GM23248 (cell line): ENCODE measurements at regions not wholly inside any gene's neighbourhood (a gene's known extent, or its start where the extent isn't known, plus 50 kb on each side); places are given as distances from the start of the nearest gene placed in this dataset.

Experiments
- DNase-seq: peaks from one replicate; pipeline ENCODE4 v3.0.0-alpha.2; 2015
- H2AFZ ChIP-seq: fragments of 200-600 bp; sonication (generic); 2 replicates; pipeline ENCODE4 v1.6.1; 2016; ENCODE audit warnings: antibody characterized with exemption
- H3F3A ChIP-seq: fragments of 200-600 bp; sonication (generic); 2 replicates; pipeline ENCODE4 v1.6.1; 2016; ENCODE audit warnings: mild to moderate bottlenecking, antibody characterized with exemption, mixed run types; ENCODE audit not compliant: insufficient read depth
- H3K27ac ChIP-seq: fragments of 200-600 bp; sonication (generic); 2 replicates; pipeline ENCODE4 v1.5.1; 2016; ENCODE audit warnings: mild to moderate bottlenecking
- H3K27me3 ChIP-seq: fragments of 200-600 bp; sonication (generic); replicated peaks from 2 replicates; pipeline ENCODE4 v1.6.1; 2016; ENCODE audit warnings: mild to moderate bottlenecking; ENCODE audit not compliant: insufficient read depth
- H3K36me3 ChIP-seq: fragments of 200-600 bp; sonication (generic); 2 replicates; pipeline ENCODE4 v1.6.1; 2016; ENCODE audit warnings: low read depth, mild to moderate bottlenecking
- H3K4me1 ChIP-seq: fragments of 200-600 bp; sonication (generic); 2 replicates; pipeline ENCODE4 v1.6.1; 2016; ENCODE audit warnings: mild to moderate bottlenecking; ENCODE audit not compliant: insufficient read depth
- H3K4me2 ChIP-seq: fragments of 200-600 bp; sonication (generic); one replicate; pipeline ENCODE4 v1.6.1; 2016; ENCODE audit warnings: mild to moderate bottlenecking; ENCODE audit not compliant: unreplicated experiment
- H3K4me3 ChIP-seq: fragments of 200-600 bp; sonication (generic); 2 replicates; pipeline ENCODE4 v1.5.1; 2016; ENCODE audit warnings: mild to moderate bottlenecking
- H3K79me2 ChIP-seq: fragments of 200-600 bp; sonication (generic); 2 replicates; pipeline ENCODE4 v1.6.1; 2016; ENCODE audit warnings: mild to moderate bottlenecking; ENCODE audit not compliant: insufficient read depth
- H3K9ac ChIP-seq: fragments of 200-600 bp; sonication (generic); 2 replicates; pipeline ENCODE4 v1.6.1; 2016; ENCODE audit warnings: mild to moderate bottlenecking
- H3K9me2 ChIP-seq: fragments of 200-600 bp; sonication (generic); 2 replicates; pipeline ENCODE4 v1.6.1; 2016; ENCODE audit warnings: mixed run types, mild to moderate bottlenecking, moderate library complexity; ENCODE audit not compliant: insufficient read depth
- H3K9me3 ChIP-seq: fragments of 200-600 bp; sonication (generic); one replicate; pipeline ENCODE4 v1.6.1; 2017; ENCODE audit warnings: low read depth
- H4K20me1 ChIP-seq: fragments of 200-600 bp; sonication (generic); 2 replicates; pipeline ENCODE4 v1.6.0; 2016; ENCODE audit not compliant: insufficient read depth
- EZH2 ChIP-seq: fragments of 200-600 bp; sonication (generic); IDR thresholded peaks from 2 replicates; pipeline ENCODE4 v1.6.1; 2018; ENCODE audit warnings: antibody characterized with exemption, mild to moderate bottlenecking; ENCODE audit not compliant: insufficient read depth, poor library complexity, severe bottlenecking
- EZH2phosphoT487 ChIP-seq: fragments of 200-600 bp; sonication (generic); IDR thresholded peaks from 2 replicates; pipeline ENCODE4 v1.6.1; 2018; ENCODE audit warnings: antibody characterized with exemption, moderate library complexity, mild to moderate bottlenecking, low read depth; ENCODE audit not compliant: insufficient read depth
- WGBS, 2 experiments: methylation state at CpG; one replicate each; pipeline ENCODE4 v1.1.6; 2015 to 2017; ENCODE audit warnings: low lambda C conversion rate in 2 of 2, low coverage in 1 of 2; ENCODE audit errors: missing lambda C conversion rate in 2 of 2; 5-methylcytosine and 5-hydroxymethylcytosine counted together
- in situ Hi-C: fragments of 300-500 bp; cut with MboI; formaldehyde crosslinking; loops from 2 replicates; pipeline ENCODE4 v1.15.0; 2020

GRCh38 chr6:74115674-74116073, 419.7 kb downstream of the CD109 start:
- Histone ChIP-seq H3K79me2 (no peaks in the 10 kb centered on the region), H3K4me1 (peaks cover 9% of the 10 kb centered on the region; the same call in 1 of the 2 replicates), H3K4me3 (no peak overlapping the region), H2AFZ (peak overlapping the region; percentile 9; the same call in 1 of the 2 replicates), H4K20me1 (no peaks in the 10 kb centered on the region), H3K27me3 (no peaks in the 10 kb centered on the region), H3K27ac (no peak overlapping the region), H3K9me3 (no peaks in the 10 kb centered on the region), H3K36me3 (no peaks in the 10 kb centered on the region), H3F3A (no peaks in the 10 kb centered on the region), H3K9me2 (no peaks in the 10 kb centered on the region), H3K4me2 (no peak overlapping the region), H3K9ac (no peak overlapping the region)
- WGBS, 2 experiments = 38 to 41% methylated on average over 3 of the region's 3 CpGs
- DNase-seq = peak; percentile 53
- in situ Hi-C loops = no loop called here
- TF ChIP-seq EZH2phosphoT487 (no peak), EZH2 (no peak)

GRCh38 chr6:74114428-74114827, 418.4 kb downstream of the CD109 start:
- H3K27ac ChIP-seq = no peak overlapping the region
- no peak overlapping the region for H3K4me3 ChIP-seq
- no peaks in the 10 kb centered on the region for H3K36me3 ChIP-seq
- in situ Hi-C loops = no loop called here
- H3K4me2 ChIP-seq = no peak overlapping the region
- no peaks in the 10 kb centered on the region for H4K20me1 ChIP-seq
- no peak overlapping the region for H3K9ac ChIP-seq
- H2AFZ ChIP-seq = no peak overlapping the region
- no peaks in the 10 kb centered on the region for H3K27me3 ChIP-seq
- DNase-seq = no peak
- H3K9me2 ChIP-seq = no peaks in the 10 kb centered on the region
- H3K4me1 ChIP-seq = peaks cover 9% of the 10 kb centered on the region; the same call in 1 of the 2 replicates
- no peaks in the 10 kb centered on the region for H3F3A ChIP-seq
- H3K79me2 ChIP-seq = no peaks in the 10 kb centered on the region
- no peaks in the 10 kb centered on the region for H3K9me3 ChIP-seq
- 75 to 78% methylated on average over 2 of the region's 2 CpGs for WGBS, 2 experiments
- TF ChIP-seq EZH2phosphoT487 (no peak), EZH2 (no peak)

- H3K36me3 ChIP-seq = no peaks in the 10 kb centered on the region
- no peak for DNase-seq
- H3K79me2 ChIP-seq = no peaks in the 10 kb centered on the region
- no peak overlapping the region for H3K27ac ChIP-seq
- 74 to 82% methylated on average over 2 of the region's 2 CpGs for WGBS, 2 experiments
- H3F3A ChIP-seq = no peaks in the 10 kb centered on the region
- no peak overlapping the region for H2AFZ ChIP-seq
- H4K20me1 ChIP-seq = no peaks in the 10 kb centered on the region
- in situ Hi-C loops = no loop called here
- H3K9ac ChIP-seq = no peak overlapping the region
- peaks cover 9% of the 10 kb centered on the region; the same call in 1 of the 2 replicates for H3K4me1 ChIP-seq
- H3K9me3 ChIP-seq = no peaks in the 10 kb centered on the region
- no peak overlapping the region for H3K4me2 ChIP-seq
- no peaks in the 10 kb centered on the region for H3K9me2 ChIP-seq
- no peaks in the 10 kb centered on the region for H3K27me3 ChIP-seq
- TF ChIP-seq EZH2 (no peak), EZH2phosphoT487 (no peak)
- H3K4me3 ChIP-seq = no peak overlapping the region
Measured at GRCh38 chr6:74113901-74114300, 417.9 kb downstream of the CD109 start.

GRCh38 chr6:74103417-74103816, 407.4 kb downstream of the CD109 start:
- Histone ChIP-seq H3K4me3 (no peak overlapping the region), H3F3A (0 out of 2 replicates have a peak, but pooled peaks cover 5% of the 10 kb centered on the region), H4K20me1 (no peaks in the 10 kb centered on the region), H3K79me2 (no peaks in the 10 kb centered on the region), H2AFZ (no peak overlapping the region), H3K4me1 (peaks cover 11% of the 10 kb centered on the region), H3K9me3 (no peaks in the 10 kb centered on the region), H3K9me2 (no peaks in the 10 kb centered on the region), H3K27me3 (no peaks in the 10 kb centered on the region), H3K4me2 (no peak overlapping the region), H3K36me3 (no peaks in the 10 kb centered on the region), H3K27ac (no peak overlapping the region), H3K9ac (no peak overlapping the region)
- in situ Hi-C loops = no loop called here
- no peak for TF ChIP-seq EZH2phosphoT487
- no peak for TF ChIP-seq EZH2
- no peak for DNase-seq

- H3K4me1 ChIP-seq = peaks cover 11% of the 10 kb centered on the region
- H4K20me1 ChIP-seq = no peaks in the 10 kb centered on the region
- peak; percentile 18 for DNase-seq
- H3K79me2 ChIP-seq = no peaks in the 10 kb centered on the region
- no peak overlapping the region for H3K27ac ChIP-seq
- H3K4me2 ChIP-seq = peak overlapping the region; percentile 6
- in situ Hi-C loops = no loop called here
- 0 out of 2 replicates have a peak, but pooled peaks cover 5% of the 10 kb centered on the region for H3F3A ChIP-seq
- H2AFZ ChIP-seq = no peak overlapping the region
- no peak overlapping the region for H3K9ac ChIP-seq
- no peak overlapping the region for H3K4me3 ChIP-seq
- H3K9me2 ChIP-seq = no peaks in the 10 kb centered on the region
- TF ChIP-seq EZH2 (no peak), EZH2phosphoT487 (no peak)
- no peaks in the 10 kb centered on the region for H3K36me3 ChIP-seq
- H3K9me3 ChIP-seq = no peaks in the 10 kb centered on the region
- H3K27me3 ChIP-seq = no peaks in the 10 kb centered on the region
Measured at GRCh38 chr6:74100719-74101287, 404.8 kb downstream of the CD109 start.
